GDM1 (cell line): ENCODE measurements at regions not wholly inside any gene's neighbourhood (a gene's known extent, or its start where the extent isn't known, plus 50 kb on each side); places are given as distances from the start of the nearest gene placed in this dataset.

Experiments
- DNase-seq: peaks from one replicate; lab custom pipeline; 2025; lab: John Stamatoyannopoulos, UW

- no peak for DNase-seq
These were observed 219.0 kb upstream of the CDH12 start for GRCh38 chr5:23072179-23072578.

GRCh38 chr5:23071682-23072081 lies 218.5 kb upstream of the CDH12 start:
- DNase-seq = no peak

- no peak for DNase-seq
These were observed 211.6 kb upstream of the CDH12 start for GRCh38 chr5:23064710-23065109.

- DNase-seq = no peak
These were observed 200.7 kb upstream of the CDH12 start for GRCh38 chr5:23053846-23054245.

- no peak for DNase-seq
These were observed 189.1 kb upstream of the CDH12 start for GRCh38 chr5:23042226-23042625.

GRCh38 chr5:23035555-23036090 lies 182.5 kb upstream of the CDH12 start:
- no peak for DNase-seq

GRCh38 chr5:23033864-23034263 lies 180.7 kb upstream of the CDH12 start:
- DNase-seq = no peak

- no peak for DNase-seq
These were observed 176.1 kb upstream of the CDH12 start for GRCh38 chr5:23029290-23029689.

GRCh38 chr5:23028445-23029021 lies 175.4 kb upstream of the CDH12 start:
- DNase-seq = no peak

GRCh38 chr5:23027830-23028229 lies 174.7 kb upstream of the CDH12 start:
- no peak for DNase-seq

- no peak for DNase-seq
These were observed 174.2 kb upstream of the CDH12 start for GRCh38 chr5:23027331-23027730.

GRCh38 chr5:23026252-23027170 lies 173.4 kb upstream of the CDH12 start:
- DNase-seq = no peak

GRCh38 chr5:23025629-23026233 lies 172.6 kb upstream of the CDH12 start:
- DNase-seq = no peak

- DNase-seq = no peak
These were observed 171.3 kb upstream of the CDH12 start for GRCh38 chr5:23024470-23024869.

GRCh38 chr5:23014825-23015224 lies 161.7 kb upstream of the CDH12 start:
- DNase-seq = no peak

GRCh38 chr5:23014266-23014665 lies 161.1 kb upstream of the CDH12 start:
- no peak for DNase-seq

GRCh38 chr5:23013395-23013998 lies 160.4 kb upstream of the CDH12 start:
- no peak for DNase-seq

GRCh38 chr5:23012842-23013241 lies 159.7 kb upstream of the CDH12 start:
- DNase-seq = no peak

GRCh38 chr5:23007762-23008161 lies 154.6 kb upstream of the CDH12 start:
- DNase-seq = no peak

- no peak for DNase-seq
These were observed 154.1 kb upstream of the CDH12 start for GRCh38 chr5:23007236-23007635.

GRCh38 chr5:23001120-23001519 lies 148.0 kb upstream of the CDH12 start:
- no peak for DNase-seq

GRCh38 chr5:22998774-22999173 lies 145.6 kb upstream of the CDH12 start:
- no peak for DNase-seq
